Aorta (tissue), 5 donors: ENCODE measurements at regions not wholly inside any gene's neighbourhood (a gene's known extent, or its start where the extent isn't known, plus 50 kb on each side); places are given as distances from the start of the nearest gene placed in this dataset.
"Not testable (repeated sequence)": the region's sequence is repeated elsewhere in the genome, so short reads cannot be mapped to it uniquely, and the experiment has no call there.

ENCODE experiments used
- ATAC-seq: fragments of 200-7000 bp; cut with Tn5 transposase; one replicate; pipeline ENCODE4 v1.9.1; 2022; ENCODE audit warnings: moderate library complexity; ENCODE audit not compliant: low FRiP score
- DNase-seq, 2 donors: peaks; one replicate each; pipeline ENCODE4 v3.0.0-alpha.2; 2020
- H3K27ac ChIP-seq, 2 donors: one replicate each; pipeline ENCODE4 v1.5.1; 2013; ENCODE audit warnings: low read length in 2 of 2, mild to moderate bottlenecking in 2 of 2, moderate library complexity in 2 of 2, control low read depth in 1 of 2, inconsistent platforms in 1 of 2, low read depth in 1 of 2
- H3K27me3 ChIP-seq, 2 donors: one replicate each; pipeline ENCODE4 v1.6.1; 2013; ENCODE audit warnings: control low read depth in 1 of 2, low read length in 1 of 2, mild to moderate bottlenecking in 1 of 2, moderate library complexity in 1 of 2; ENCODE audit not compliant: insufficient read depth in 2 of 2, control insufficient read depth in 1 of 2
- H3K36me3 ChIP-seq, 2 donors: one replicate each; pipeline ENCODE4 v1.6.1; 2013; ENCODE audit warnings: control low read depth in 1 of 2, low read length in 1 of 2, mild to moderate bottlenecking in 1 of 2; ENCODE audit not compliant: insufficient read depth in 2 of 2, control insufficient read depth in 1 of 2
- H3K4me1 ChIP-seq, 2 donors: one replicate each; pipeline ENCODE4 v1.6.1; 2013; ENCODE audit warnings: low read length in 2 of 2, control low read depth in 1 of 2, mild to moderate bottlenecking in 1 of 2, moderate library complexity in 1 of 2; ENCODE audit not compliant: insufficient read depth in 2 of 2, control insufficient read depth in 1 of 2
- H3K4me3 ChIP-seq, 2 donors: one replicate each; pipeline ENCODE4 v1.5.1; 2013; ENCODE audit warnings: low read length in 2 of 2, control low read depth in 1 of 2, mild to moderate bottlenecking in 1 of 2
- H3K9me3 ChIP-seq: one replicate; pipeline ENCODE4 v1.6.1; 2013; ENCODE audit warnings: mild to moderate bottlenecking, low read length; ENCODE audit not compliant: control insufficient read depth
- WGBS, 2 donors: extraction: QIAGEN DNeasy Blood & Tissue Kit; methylation state at CpG; one replicate each; pipeline ENCODE4 v1.1.7; 2013; 5-methylcytosine and 5-hydroxymethylcytosine counted together
- intact Hi-C, 2 donors: fragments of 100-400 bp; cut with DNase I; formaldehyde crosslinking; loops; one replicate each; pipeline versions ENCODE4 v1.14.2 to v1.15.0; 2022
- donor health status: healthy with polysubstance abuse.
- donor health status: Bipolar disorder and iron deficiency.
- donor health status: DM: no; HTN: no; CAD: no.
- donor health status: DM: no; HTN: no; CAD: no.
- donor health status: DM: yes; HTN: yes; CAD: no.

DNA sequence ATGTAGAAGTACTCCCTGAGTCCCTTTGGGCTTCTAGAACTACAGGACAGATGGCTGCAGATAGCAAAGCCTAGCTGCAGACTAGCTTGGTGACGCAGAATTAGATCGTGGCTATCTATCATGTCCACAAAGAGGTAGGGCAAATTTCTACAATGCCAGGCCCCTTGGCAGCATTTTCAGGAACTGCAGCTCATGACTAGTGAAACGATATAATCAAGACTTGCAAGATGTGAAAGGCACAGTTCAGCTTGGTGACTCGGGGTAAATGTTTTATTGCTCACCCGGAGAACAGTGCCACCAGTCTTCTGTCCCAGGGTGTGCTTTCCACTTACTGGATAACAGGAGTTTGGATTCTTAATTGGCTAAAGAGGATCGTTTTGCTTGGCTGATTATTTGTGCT, 108.7 kb upstream of the LY86 start:
- Histone ChIP-seq H3K4me1 (no peaks in the 10 kb centered on the region), H3K4me3 (no peak overlapping the region), H3K9me3 (peaks cover 3% of the 10 kb centered on the region), H3K36me3 (no peaks in the 10 kb centered on the region), H3K27ac (no peak overlapping the region), H3K27me3 (peaks cover 0 to 2% of the 10 kb centered on the region in 2 donors)
- 10 to 13% methylated on average over 6 of the region's 6 CpGs for WGBS, 2 donors
- intact Hi-C loops, result no loop called here
- DNase-seq (no peak), ATAC-seq (no peak)

DNA sequence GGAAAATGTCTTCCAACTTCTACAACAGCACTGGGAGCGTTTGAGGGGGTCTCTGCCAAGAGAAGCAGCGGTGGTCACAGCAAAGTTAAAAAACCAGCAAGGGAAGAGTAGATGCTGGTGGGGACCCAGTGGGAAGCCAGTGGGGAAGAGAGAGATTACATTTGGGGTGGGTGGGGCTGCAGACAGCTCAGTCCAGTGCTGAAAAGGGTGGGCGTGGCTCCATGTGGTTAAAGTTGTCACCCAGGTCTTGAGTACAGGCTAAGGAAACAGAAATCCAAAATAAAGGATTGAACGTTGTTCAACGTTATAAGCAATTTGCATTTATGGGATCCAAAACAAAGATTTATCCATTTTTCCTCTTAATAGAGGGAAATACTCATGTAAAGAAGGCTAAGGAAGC, 106.3 kb upstream of the LY86 start:
- no peaks in the 10 kb centered on the region for H3K36me3 ChIP-seq
- H3K27ac ChIP-seq, result no peak overlapping the region
- no peak overlapping the region for H3K4me3 ChIP-seq
- ATAC-seq (no peak), DNase-seq (no peak)
- WGBS, 2 donors, result 93 to 96% methylated on average over 5 of the region's 5 CpGs
- no peaks in the 10 kb centered on the region for H3K4me1 ChIP-seq
- intact Hi-C loops, result no loop called here
- H3K9me3 ChIP-seq, result peaks cover 3% of the 10 kb centered on the region
- peaks cover 0 to 2% of the 10 kb centered on the region in 2 donors for H3K27me3 ChIP-seq

DNA sequence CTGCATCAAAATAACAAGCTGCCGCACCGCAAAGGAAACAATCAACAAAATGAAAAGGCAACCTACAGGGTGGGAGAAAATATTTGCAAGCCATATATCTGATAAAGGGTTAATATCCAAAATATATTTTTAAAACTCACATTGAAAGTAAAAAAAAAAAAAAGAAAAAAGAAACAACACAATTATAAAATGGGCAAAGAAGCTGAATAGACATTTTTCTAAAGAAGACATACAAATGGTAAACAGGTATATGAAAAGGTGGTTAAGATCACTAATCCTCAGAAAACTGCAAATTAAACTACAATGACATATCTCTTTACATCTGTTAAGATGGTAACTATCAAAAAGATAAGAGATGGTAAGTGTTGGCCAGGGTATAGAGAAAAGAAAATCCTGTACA, 105.4 kb upstream of the LY86 start:
- intact Hi-C loops, result no loop called here
- Histone ChIP-seq H3K4me1 (no peaks in the 10 kb centered on the region), H3K4me3 (no peak overlapping the region), H3K27ac (no peak overlapping the region), H3K36me3 (no peaks in the 10 kb centered on the region), H3K27me3 (peaks cover 0 to 2% of the 10 kb centered on the region in 2 donors), H3K9me3 (peaks cover 3% of the 10 kb centered on the region)
- WGBS, 2 donors, result 50 to 67% methylated on average over 2 of the region's 2 CpGs
- ATAC-seq, result no peak
- no peak for DNase-seq

DNA sequence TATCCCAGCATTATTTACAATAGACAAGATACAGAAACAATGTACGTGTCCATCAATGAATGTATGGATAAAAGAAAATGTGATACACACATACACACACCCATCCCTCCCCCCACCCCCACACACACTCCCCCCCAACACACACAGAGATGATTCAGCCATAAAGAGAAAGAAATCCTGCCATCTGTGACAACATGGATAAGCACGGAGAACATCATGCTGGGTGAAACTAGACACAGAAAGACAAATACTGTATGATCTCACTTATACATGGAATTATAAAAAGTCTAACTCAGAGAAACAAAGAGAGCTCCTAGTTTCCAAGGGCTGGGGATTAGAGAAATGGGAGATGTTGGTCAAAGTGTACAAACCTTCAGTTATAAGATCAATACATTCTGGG, 104.8 kb upstream of the LY86 start:
- Histone ChIP-seq H3K36me3 (no peaks in the 10 kb centered on the region), H3K4me3 (no peak overlapping the region), H3K9me3 (peaks cover 3% of the 10 kb centered on the region), H3K27ac (no peak overlapping the region), H3K27me3 (peaks cover 0 to 2% of the 10 kb centered on the region in 2 donors), H3K4me1 (no peaks in the 10 kb centered on the region)
- DNase-seq (no peak), ATAC-seq (no peak)
- WGBS, 2 donors, result 70 to 75% methylated on average over 2 of the region's 2 CpGs
- intact Hi-C loops, result no loop called here

DNA sequence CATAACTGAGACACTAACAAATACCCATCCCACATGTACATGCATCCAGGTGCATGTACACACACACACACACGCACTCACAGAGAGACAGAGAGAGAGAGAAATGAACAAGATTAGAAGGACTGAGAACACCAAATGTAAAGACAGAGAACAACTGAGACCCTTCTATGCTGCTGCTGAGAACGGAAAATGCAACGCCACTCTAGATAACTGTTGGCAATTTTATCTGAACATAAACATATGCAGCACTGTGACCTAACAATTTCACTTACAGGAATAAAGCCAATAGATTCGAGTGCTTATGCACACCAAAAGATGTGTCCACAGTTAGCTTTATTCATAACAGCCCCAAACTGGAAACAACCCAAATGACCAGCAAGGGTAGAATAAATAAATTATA, 103.8 kb upstream of the LY86 start:
- Histone ChIP-seq H3K4me1 (no peaks in the 10 kb centered on the region), H3K9me3 (peaks cover 3% of the 10 kb centered on the region), H3K27ac (no peak overlapping the region), H3K27me3 (peaks cover 0 to 2% of the 10 kb centered on the region in 2 donors), H3K4me3 (no peak overlapping the region), H3K36me3 (no peaks in the 10 kb centered on the region)
- intact Hi-C loops, result no loop called here
- WGBS, 2 donors, result 13 to 17% methylated on average over 4 of the region's 4 CpGs
- ATAC-seq, result no peak
- no peak for DNase-seq

DNA sequence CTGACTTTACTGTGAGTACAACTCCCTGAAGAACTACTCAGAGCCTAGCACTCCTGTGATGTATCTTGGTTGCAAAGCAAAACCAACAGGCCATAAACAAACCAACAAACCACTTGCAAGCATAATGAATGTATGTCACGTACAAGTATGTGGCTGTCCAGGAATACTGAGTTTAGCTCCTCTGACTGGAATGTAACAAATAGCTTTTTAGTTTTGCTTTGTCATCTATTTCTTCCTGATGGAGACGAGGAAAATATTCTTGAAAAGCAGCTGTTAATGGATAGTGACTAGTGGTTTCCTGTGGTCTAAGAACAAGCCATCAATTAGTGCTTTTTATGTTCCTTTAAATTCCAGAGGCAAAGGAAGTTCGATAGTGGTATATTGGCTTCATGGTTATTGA, 101.9 kb upstream of the LY86 start:
- H3K36me3 ChIP-seq, result no peaks in the 10 kb centered on the region
- intact Hi-C loops, result no loop called here
- no peak overlapping the region for H3K27ac ChIP-seq
- H3K4me3 ChIP-seq, result no peak overlapping the region
- H3K4me1 ChIP-seq, result no peaks in the 10 kb centered on the region
- H3K27me3 ChIP-seq, result peaks cover 0 to 2% of the 10 kb centered on the region in 2 donors
- ATAC-seq (no peak), DNase-seq (no peak)
- 81 to 85% methylated on average over 3 of the region's 3 CpGs for WGBS, 2 donors
- H3K9me3 ChIP-seq, result peaks cover 3% of the 10 kb centered on the region

DNA sequence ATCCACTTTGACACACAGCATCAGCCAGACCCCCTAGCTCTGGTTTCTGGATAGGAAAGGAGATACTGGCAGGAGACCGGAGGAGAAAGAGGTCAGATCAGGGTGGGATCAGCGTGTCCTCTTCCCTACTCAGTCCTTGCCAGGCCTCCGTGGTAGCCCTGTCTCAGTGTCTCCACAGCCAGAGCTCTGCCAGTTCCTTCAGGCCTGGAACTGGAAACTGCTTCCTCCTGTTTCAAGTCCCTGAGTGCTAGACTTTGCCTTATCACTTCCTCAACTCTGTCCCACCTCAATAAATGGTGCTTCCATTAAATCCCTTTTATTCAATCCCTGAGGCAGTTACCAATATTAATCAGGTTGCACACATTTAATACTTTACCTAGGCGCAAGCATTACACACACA, 96.8 kb upstream of the LY86 start:
- H3K27me3 ChIP-seq, result no peaks in the 10 kb centered on the region
- intact Hi-C loops, result no loop called here
- WGBS, 2 donors, result 92 to 94% methylated on average over 4 of the region's 4 CpGs

DNA sequence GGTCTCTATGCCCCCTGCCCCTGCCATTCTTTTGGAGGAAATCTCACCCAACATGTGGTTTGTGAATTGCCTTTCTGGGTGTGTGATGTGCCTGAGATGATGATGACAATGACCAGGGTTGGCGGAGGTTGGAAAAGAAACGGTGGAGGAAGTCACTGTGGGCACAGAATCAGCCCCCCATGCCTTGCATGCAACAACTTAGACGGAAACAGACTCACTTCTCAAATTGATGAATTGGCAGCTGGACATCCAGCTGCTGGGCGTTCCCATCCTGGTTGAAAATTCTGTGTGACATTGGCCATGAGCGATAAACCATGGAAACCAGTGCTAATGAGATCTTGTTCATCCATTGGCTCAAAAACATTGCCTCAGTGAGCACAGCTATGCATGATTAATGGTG, 95.8 kb upstream of the LY86 start:
- 91 to 92% methylated on average over 5 of the region's 5 CpGs for WGBS, 2 donors
- no peak overlapping the region for H3K27ac ChIP-seq
- no peak overlapping the region for H3K4me3 ChIP-seq
- ATAC-seq, result no peak
- no peaks in the 10 kb centered on the region for H3K27me3 ChIP-seq
- H3K36me3 ChIP-seq, result no peaks in the 10 kb centered on the region
- intact Hi-C loops, result no loop called here
- no peaks in the 10 kb centered on the region for H3K9me3 ChIP-seq
- H3K4me1 ChIP-seq, result no peaks in the 10 kb centered on the region
- DNase-seq, result no peak

More for the DNA sequence above, 96.8 kb upstream of the LY86 start:
- Histone ChIP-seq H3K4me1 (no peaks in the 10 kb centered on the region), H3K36me3 (no peaks in the 10 kb centered on the region), H3K27ac (no peak overlapping the region), H3K4me3 (no peak overlapping the region), H3K9me3 (no peaks in the 10 kb centered on the region)
- ATAC-seq (no peak), DNase-seq (no peak)

DNA sequence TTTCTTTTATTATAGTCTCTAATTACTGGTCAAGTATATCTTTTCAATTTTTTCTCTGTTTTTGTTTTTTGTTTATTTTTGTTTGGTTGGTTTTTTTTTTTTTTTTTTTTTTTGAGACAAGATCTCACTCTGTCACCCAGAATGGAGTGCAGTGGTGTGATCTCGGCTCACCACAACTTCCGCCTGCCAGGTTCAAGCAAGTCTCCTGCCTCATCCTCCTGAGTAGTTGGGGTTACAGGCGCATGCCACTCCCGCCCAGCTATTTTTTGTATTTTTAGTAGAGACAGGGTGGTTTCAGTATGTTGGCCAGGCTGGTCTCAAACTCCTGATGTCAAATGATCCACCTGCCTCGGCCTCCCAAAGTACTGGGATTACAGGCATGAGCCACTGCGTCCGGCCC, 94.4 kb upstream of the LY86 start:
- ATAC-seq, H3K27me3 ChIP-seq, H3K36me3 ChIP-seq, DNase-seq, H3K4me3 ChIP-seq, H3K9me3 ChIP-seq, H3K27ac ChIP-seq, H3K4me1 ChIP-seq, intact Hi-C loops: not testable (repeated sequence)
- 91 to 94% methylated on average over 7 of the region's 7 CpGs for WGBS, 2 donors
